A204.1 (cell line): ENCODE measurements at regions not wholly inside any gene's neighbourhood (a gene's known extent, or its start where the extent isn't known, plus 50 kb on each side); places are given as distances from the start of the nearest gene placed in this dataset.

ENCODE experiments used
- FAIRE-seq: peaks from 2 replicates; lab custom pipeline; 2012; peaks lifted over from hg19 to GRCh38; lab: Jason Lieb, UNC

GRCh38 chr7:45235905-45236304, 78.3 kb downstream of the RAMP3 start:
- peak; percentile 63 for FAIRE-seq

- FAIRE-seq, result no peak
Observed at GRCh38 chr7:45236666-45237065, 79.1 kb downstream of the RAMP3 start.

GRCh38 chr7:45237788-45238461, 80.3 kb downstream of the RAMP3 start:
- no peak for FAIRE-seq

GRCh38 chr7:45238806-45239205, 81.2 kb downstream of the RAMP3 start:
- no peak for FAIRE-seq

GRCh38 chr7:45239486-45239885, 81.9 kb downstream of the RAMP3 start:
- FAIRE-seq, result no peak

- FAIRE-seq, result no peak
Observed at GRCh38 chr7:45240273-45240771, 82.7 kb downstream of the RAMP3 start.

- no peak for FAIRE-seq
Observed at GRCh38 chr7:45240926-45241325, 83.3 kb downstream of the RAMP3 start.

- FAIRE-seq, result no peak
Observed at GRCh38 chr7:45241339-45242109, 83.9 kb downstream of the RAMP3 start.

- no peak for FAIRE-seq
Observed at GRCh38 chr7:45242261-45242660, 84.7 kb downstream of the RAMP3 start.

GRCh38 chr7:45242698-45243097, 85.1 kb downstream of the RAMP3 start:
- FAIRE-seq, result no peak

GRCh38 chr7:45244981-45245380, 87.4 kb downstream of the RAMP3 start:
- no peak for FAIRE-seq

GRCh38 chr7:45246339-45246738, 88.7 kb downstream of the RAMP3 start:
- FAIRE-seq, result no peak

GRCh38 chr7:45252248-45252647, 94.7 kb downstream of the RAMP3 start:
- FAIRE-seq, result no peak

- no peak for FAIRE-seq
Observed at GRCh38 chr7:45252857-45253256, 95.3 kb downstream of the RAMP3 start.

- no peak for FAIRE-seq
Observed at GRCh38 chr7:45253368-45253767, 95.8 kb downstream of the RAMP3 start.

GRCh38 chr7:45255187-45255586, 97.6 kb downstream of the RAMP3 start:
- no peak for FAIRE-seq

- FAIRE-seq, result no peak
Observed at GRCh38 chr7:45256309-45256708, 98.7 kb downstream of the RAMP3 start.

GRCh38 chr7:45256775-45257174, 99.2 kb downstream of the RAMP3 start:
- FAIRE-seq, result no peak

- FAIRE-seq, result no peak
Observed at GRCh38 chr7:45257284-45257683, 99.7 kb downstream of the RAMP3 start.

GRCh38 chr7:45258533-45259226, 101.1 kb downstream of the RAMP3 start:
- FAIRE-seq, result no peak

GRCh38 chr7:45259227-45259596, 101.6 kb downstream of the RAMP3 start:
- no peak for FAIRE-seq

- no peak for FAIRE-seq
Observed at GRCh38 chr7:45259966-45260646, 102.5 kb downstream of the RAMP3 start.

GRCh38 chr7:45267262-45267661, 109.7 kb downstream of the RAMP3 start:
- FAIRE-seq, result no peak
